Lung (tissue), 11 donors: ENCODE measurements at regions not wholly inside any gene's neighbourhood (a gene's known extent, or its start where the extent isn't known, plus 50 kb on each side); places are given as distances from the start of the nearest gene placed in this dataset.

Source experiments
- ATAC-seq: fragments of 200-7000 bp; cut with Tn5 transposase; one replicate; pipeline ENCODE4 v1.9.1; 2020; ENCODE audit warnings: moderate number of reproducible peaks; ENCODE audit not compliant: insufficient read depth, low FRiP score
- DNase-seq, 3 donors: peaks; one replicate each; pipeline ENCODE4 v3.0.0-alpha.2; 2013 to 2017
- H3K27ac ChIP-seq, 2 donors: one replicate each; pipeline ENCODE4 v1.5.1; 2013; ENCODE audit warnings: mild to moderate bottlenecking in 2 of 2, moderate library complexity in 2 of 2, control low read depth in 1 of 2, inconsistent platforms in 1 of 2, low read depth in 1 of 2, low read length in 1 of 2
- H3K27me3 ChIP-seq, 3 donors: one replicate each; pipeline ENCODE4 v1.5.1; 2013; ENCODE audit warnings: low read length in 2 of 3; ENCODE audit not compliant: control insufficient read depth in 3 of 3, insufficient read depth in 3 of 3
- H3K36me3 ChIP-seq, 4 donors: one replicate each; pipeline ENCODE4 v1.5.1; 2013; ENCODE audit warnings: low read length in 4 of 4, mild to moderate bottlenecking in 1 of 4, moderate library complexity in 1 of 4; ENCODE audit not compliant: control insufficient read depth in 4 of 4, insufficient read depth in 4 of 4
- H3K4me1 ChIP-seq, 5 donors: one replicate each; pipeline ENCODE4 v1.5.1; 2013; ENCODE audit warnings: low read length in 5 of 5, mild to moderate bottlenecking in 2 of 5, moderate library complexity in 1 of 5; ENCODE audit not compliant: control insufficient read depth in 5 of 5, insufficient read depth in 5 of 5
- H3K4me3 ChIP-seq: one replicate; pipeline ENCODE4 v1.5.1; 2013; ENCODE audit warnings: mild to moderate bottlenecking, control low read depth, moderate library complexity
- H3K9ac ChIP-seq, 2 donors: one replicate each; pipeline ENCODE4 v1.5.1; 2013; ENCODE audit warnings: low read length in 2 of 2, control low read depth in 1 of 2; ENCODE audit not compliant: insufficient read depth in 1 of 2
- H3K9me3 ChIP-seq, 4 donors: one replicate each; pipeline ENCODE4 v1.5.1; 2013; ENCODE audit warnings: low read length in 3 of 4, mild to moderate bottlenecking in 1 of 4, moderate library complexity in 1 of 4; ENCODE audit not compliant: control insufficient read depth in 4 of 4, insufficient read depth in 3 of 4
- WGBS, 2 donors: extraction: QIAGEN DNeasy Blood & Tissue Kit; methylation state at CpG; one replicate each; pipeline ENCODE4 v1.1.7; 2013; 5-methylcytosine and 5-hydroxymethylcytosine counted together
- TF ChIP-seq, protein P1 (sequence below): IDR thresholded peaks from 2 replicates; pipeline ENCODE4 v1.5.1; 2012; ENCODE audit warnings: mild to moderate bottlenecking; ENCODE audit errors: control extremely low read depth, extremely low read depth
- donor health status: control.
- donor health status: control.
- donor health status: Bipolar disorder and iron deficiency.
- donor health status: healthy.
- donor health status: DM: yes; HTN: yes; CAD: no.

DNA sequence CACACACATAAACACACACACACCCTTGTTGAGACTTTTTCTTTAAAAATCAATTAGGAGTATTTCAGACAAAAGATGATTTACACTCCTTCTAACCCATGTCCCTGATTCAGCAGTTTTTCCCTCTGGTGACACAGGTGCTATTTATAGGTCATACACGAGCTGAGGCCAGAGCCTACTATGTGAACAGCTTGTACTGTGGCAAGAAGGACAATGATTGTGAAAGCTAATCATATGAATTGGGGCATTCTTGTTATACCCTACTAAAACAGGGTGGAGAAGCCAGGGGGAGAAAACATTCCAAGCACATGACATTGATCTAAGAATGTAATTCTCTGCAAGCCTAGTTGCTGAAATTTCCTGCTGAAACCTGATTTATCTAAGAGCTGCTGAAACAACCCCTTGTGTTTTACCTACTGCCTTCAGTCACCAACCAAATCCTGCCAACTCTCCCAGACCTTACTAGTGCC lies 60.3 kb downstream of the XCL1 start:
- DNase-seq, result peak in 1 of 3 donors; percentile 37
- H3K9ac ChIP-seq, result no peak overlapping the region

DNA sequence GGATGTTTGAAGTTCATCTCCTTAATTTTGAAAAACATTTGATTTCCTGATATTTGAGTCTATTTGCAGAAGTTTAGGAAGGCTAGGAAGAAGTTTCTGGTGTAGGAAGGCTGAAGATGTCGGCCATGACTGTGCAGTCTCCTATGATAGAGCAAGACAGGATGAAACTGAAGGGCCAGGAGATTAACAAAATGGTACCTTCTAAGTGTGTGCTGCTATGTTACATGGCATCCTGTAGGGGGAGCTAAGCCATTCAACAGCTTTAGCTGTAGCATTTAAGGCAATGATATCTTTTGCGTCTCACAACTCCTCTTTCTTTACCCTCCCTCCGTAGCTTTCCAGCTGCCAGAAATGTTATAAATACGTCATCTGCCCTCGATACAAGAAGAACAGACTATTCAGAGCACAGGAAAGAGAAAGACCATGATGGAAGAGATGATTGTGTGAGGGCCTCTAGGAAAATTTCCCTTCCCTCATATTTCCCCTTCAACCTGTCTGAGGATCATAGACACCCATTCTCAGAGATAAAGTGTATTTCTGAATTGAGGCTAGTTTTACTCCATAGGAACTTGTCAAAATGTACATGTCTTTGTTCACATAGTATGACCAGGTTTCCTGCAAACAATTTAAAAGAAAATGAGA lies 61.1 kb downstream of the XCL1 start:
- TF ChIP-seq, protein P1, sequence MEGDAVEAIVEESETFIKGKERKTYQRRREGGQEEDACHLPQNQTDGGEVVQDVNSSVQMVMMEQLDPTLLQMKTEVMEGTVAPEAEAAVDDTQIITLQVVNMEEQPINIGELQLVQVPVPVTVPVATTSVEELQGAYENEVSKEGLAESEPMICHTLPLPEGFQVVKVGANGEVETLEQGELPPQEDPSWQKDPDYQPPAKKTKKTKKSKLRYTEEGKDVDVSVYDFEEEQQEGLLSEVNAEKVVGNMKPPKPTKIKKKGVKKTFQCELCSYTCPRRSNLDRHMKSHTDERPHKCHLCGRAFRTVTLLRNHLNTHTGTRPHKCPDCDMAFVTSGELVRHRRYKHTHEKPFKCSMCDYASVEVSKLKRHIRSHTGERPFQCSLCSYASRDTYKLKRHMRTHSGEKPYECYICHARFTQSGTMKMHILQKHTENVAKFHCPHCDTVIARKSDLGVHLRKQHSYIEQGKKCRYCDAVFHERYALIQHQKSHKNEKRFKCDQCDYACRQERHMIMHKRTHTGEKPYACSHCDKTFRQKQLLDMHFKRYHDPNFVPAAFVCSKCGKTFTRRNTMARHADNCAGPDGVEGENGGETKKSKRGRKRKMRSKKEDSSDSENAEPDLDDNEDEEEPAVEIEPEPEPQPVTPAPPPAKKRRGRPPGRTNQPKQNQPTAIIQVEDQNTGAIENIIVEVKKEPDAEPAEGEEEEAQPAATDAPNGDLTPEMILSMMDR, result no peak
- Histone ChIP-seq H3K9ac (no peak overlapping the region), H3K27me3 (no peaks in the 10 kb centered on the region), H3K36me3 (no peaks in the 10 kb centered on the region), H3K4me3 (no peak overlapping the region), H3K27ac (peak overlapping the region in 1 of 2 donors; percentile 72), H3K9me3 (no peaks in the 10 kb centered on the region), H3K4me1 (no peaks in the 10 kb centered on the region)
- ATAC-seq (no peak), DNase-seq (peak in 1 of 3 donors; percentile 13)
- 88 to 92% methylated on average over 5 of the region's 5 CpGs for WGBS, 2 donors

More for the DNA sequence above, 60.3 kb downstream of the XCL1 start:
- H3K9me3 ChIP-seq, result no peaks in the 10 kb centered on the region
- H3K27ac ChIP-seq, result peak overlapping the region in 1 of 2 donors; percentile 72
- no peaks in the 10 kb centered on the region for H3K4me1 ChIP-seq
- TF ChIP-seq, protein P1, result no peak
- no peak overlapping the region for H3K4me3 ChIP-seq
- WGBS, 2 donors, result 15 to 23% methylated on average over 1 of the region's 1 CpG
- no peaks in the 10 kb centered on the region for H3K36me3 ChIP-seq
- H3K27me3 ChIP-seq, result no peaks in the 10 kb centered on the region
- ATAC-seq, result peak; percentile 63

GRCh38 chr1:168638884-168639283 lies 62.5 kb downstream of the XCL1 start:
- no peak overlapping the region for H3K9ac ChIP-seq
- no peak overlapping the region for H3K27ac ChIP-seq
- no peaks in the 10 kb centered on the region for H3K9me3 ChIP-seq
- no peak overlapping the region for H3K4me3 ChIP-seq
- H3K27me3 ChIP-seq, result no peaks in the 10 kb centered on the region
- H3K36me3 ChIP-seq, result no peaks in the 10 kb centered on the region
- whole genome bisulfite sequencing, 2 donors, result 93 to 100% methylated on average over 1 of the region's 1 CpG
- DNase-seq (no peak), ATAC-seq (no peak)
- no peaks in the 10 kb centered on the region for H3K4me1 ChIP-seq
- TF ChIP-seq, protein P1, result no peak

- Histone ChIP-seq H3K4me1 (no peaks in the 10 kb centered on the region), H3K36me3 (no peaks in the 10 kb centered on the region), H3K9ac (no peak overlapping the region), H3K9me3 (no peaks in the 10 kb centered on the region), H3K4me3 (no peak overlapping the region), H3K27ac (no peak overlapping the region), H3K27me3 (no peaks in the 10 kb centered on the region)
- DNase-seq, result no peak
- TF ChIP-seq, protein P1, result no peak
- WGBS, 2 donors, result 97% methylated on average over 1 of the region's 1 CpG
- ATAC-seq, result no peak
Observed at GRCh38 chr1:168640182-168640581, 63.8 kb downstream of the XCL1 start.
